ENCODE measurements at regions not wholly inside any gene's neighbourhood (a gene's known extent, or its start where the extent isn't known, plus 50 kb on each side); places are given as distances from the start of the nearest gene placed in this dataset.

- ATAC-seq (ENCODE audit: low FRiP score in 2 of 2) = no peak
- Histone ChIP-seq H3K4me3 (no peak overlapping the region), H3K36me3 (no peaks in the 10 kb centered on the region), H3K4me1 (no peaks in the 10 kb centered on the region), H3K27me3 (no peaks in the 10 kb centered on the region), H3K9me3 (no peaks in the 10 kb centered on the region), H3K27ac (no peak overlapping the region)
- TF ChIP-seq EP300 (IDR thresholded peaks at IDR 0.05) (no peak), POLR2AphosphoS5 (IDR thresholded peaks at IDR 0.05) (no peak), POLR2A (IDR thresholded peaks at IDR 0.05) (no peak), CTCF (IDR thresholded peaks at IDR 0.05) (no peak)
- no peak for DNase-seq
These were observed 1329.9 kb upstream of the GOT2 start for GRCh38 chr16:60064026-60064425.

DNA sequence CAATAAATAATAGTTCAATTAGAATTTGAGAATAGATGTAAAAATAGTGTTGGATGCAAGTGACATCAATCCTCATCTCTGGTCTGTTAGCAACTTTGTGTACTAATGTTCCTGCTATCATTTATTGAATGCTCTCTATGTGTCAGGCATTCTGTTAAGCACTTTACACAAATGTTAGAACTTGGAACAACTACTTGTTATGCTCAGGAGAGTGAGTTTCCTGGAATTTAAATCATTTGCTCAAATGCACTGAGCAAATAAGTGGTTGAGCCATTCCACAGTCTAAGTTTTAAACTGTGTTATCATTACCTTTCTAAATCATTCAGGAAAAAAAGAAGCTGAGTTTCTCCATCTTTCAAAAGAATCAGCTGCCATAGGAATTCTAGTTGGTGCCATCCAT is 1327.3 kb upstream of the GOT2 start:
- DNase-seq = no peak
- Histone ChIP-seq H3K36me3 (no peaks in the 10 kb centered on the region), H3K4me1 (no peaks in the 10 kb centered on the region), H3K4me3 (no peak overlapping the region), H3K27me3 (no peaks in the 10 kb centered on the region), H3K9me3 (no peaks in the 10 kb centered on the region), H3K27ac (no peak overlapping the region)
- no peak for ATAC-seq (ENCODE audit: low FRiP score in 2 of 2)
- no peak for TF ChIP-seq POLR2A (IDR thresholded peaks at IDR 0.05)
- TF ChIP-seq CTCF (IDR thresholded peaks at IDR 0.05) = no peak
- no peak for TF ChIP-seq POLR2AphosphoS5 (IDR thresholded peaks at IDR 0.05)
- no peak for TF ChIP-seq EP300 (IDR thresholded peaks at IDR 0.05)

- WGBS, 2 donors = 29 to 33% methylated on average over 2 of the region's 2 CpGs
- H3K4me3 ChIP-seq = no peak overlapping the region
- no peak for DNase-seq
- no peaks in the 10 kb centered on the region for H3K27me3 ChIP-seq
- no peak overlapping the region for H3K27ac ChIP-seq
- ATAC-seq (ENCODE audit: low FRiP score in 2 of 2) = no peak
- H3K9me3 ChIP-seq = peaks cover 0 to 3% (median 0%) of the 10 kb centered on the region in 4 donors
- H3K36me3 ChIP-seq = no peaks in the 10 kb centered on the region
- H3K4me1 ChIP-seq = no peaks in the 10 kb centered on the region
- TF ChIP-seq POLR2AphosphoS5 (IDR thresholded peaks at IDR 0.05) (no peak), POLR2A (IDR thresholded peaks at IDR 0.05) (no peak), EP300 (IDR thresholded peaks at IDR 0.05) (no peak), CTCF (IDR thresholded peaks at IDR 0.05) (no peak)
These were observed 1326.6 kb upstream of the GOT2 start for GRCh38 chr16:60060731-60061130.

DNA sequence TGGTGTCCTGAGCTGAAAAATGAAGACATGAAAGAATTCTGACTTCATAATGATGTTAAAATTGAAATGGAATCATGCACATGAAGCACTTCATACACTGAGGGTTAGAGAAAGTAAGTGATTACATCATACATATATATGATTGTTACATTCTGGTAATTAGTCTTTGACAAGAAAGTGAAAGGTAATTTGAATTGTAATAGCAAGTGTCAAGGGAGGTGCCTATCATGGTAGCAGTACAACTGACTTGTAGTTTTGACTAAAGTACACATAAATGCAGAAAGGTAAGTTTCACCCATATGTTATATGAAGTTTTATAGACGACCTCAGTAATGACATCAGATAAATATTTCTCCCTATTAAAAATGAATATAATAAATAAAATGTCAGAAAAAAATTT is 1325.0 kb upstream of the GOT2 start:
- WGBS, 2 donors = 66 to 70% methylated on average over 1 of the region's 1 CpG
- Histone ChIP-seq H3K27ac (no peak overlapping the region), H3K36me3 (no peaks in the 10 kb centered on the region)

More for the DNA sequence above, 1325.0 kb upstream of the GOT2 start:
- H3K9me3 ChIP-seq = peaks cover 0 to 3% (median 0%) of the 10 kb centered on the region in 4 donors
- DNase-seq = no peak
- no peak for ATAC-seq (ENCODE audit: low FRiP score in 2 of 2)
- H3K4me1 ChIP-seq = no peaks in the 10 kb centered on the region
- H3K4me3 ChIP-seq = no peak overlapping the region
- no peaks in the 10 kb centered on the region for H3K27me3 ChIP-seq
- TF ChIP-seq POLR2A (IDR thresholded peaks at IDR 0.05) = no peak
- no peak for TF ChIP-seq EP300 (IDR thresholded peaks at IDR 0.05)
- TF ChIP-seq POLR2AphosphoS5 (IDR thresholded peaks at IDR 0.05) = no peak
- no peak for TF ChIP-seq CTCF (IDR thresholded peaks at IDR 0.05)

Data from upper lobe of left lung (tissue), 6 donors.